Spleen (tissue), 11 donors: ENCODE measurements at regions not wholly inside any gene's neighbourhood (a gene's known extent, or its start where the extent isn't known, plus 50 kb on each side); places are given as distances from the start of the nearest gene placed in this dataset.

Experiments used
- DNase-seq: peaks from one replicate; pipeline ENCODE4 v3.0.0-alpha.2; 2020
- H3K27ac ChIP-seq, 8 donors: fragments of 200-600 bp; sonication (generic) in 7 of 8; 1 replicate in 4 of 8; 2 replicates in 4 of 8; pipeline versions ENCODE4 v1.5.0 to v1.8.0; 2016 to 2021; ENCODE audit warnings: inconsistent platforms in 4 of 8, mild to moderate bottlenecking in 4 of 8, moderate library complexity in 1 of 8
- H3K27me3 ChIP-seq, 7 donors: fragments of 200-600 bp; sonication (generic) in 6 of 7; replicated peaks in 1 of 7; 1 replicate in 4 of 7; 2 replicates in 3 of 7; pipeline versions ENCODE4 v1.5.0 to v1.8.0; 2016 to 2021; ENCODE audit warnings: inconsistent platforms in 3 of 7, mild to moderate bottlenecking in 1 of 7
- H3K36me3 ChIP-seq, 6 donors: fragments of 200-600 bp; sonication (generic) in 5 of 6; 1 replicate in 4 of 6; 2 replicates in 2 of 6; pipeline versions ENCODE4 v1.5.0 to v1.8.0; 2016 to 2021; ENCODE audit warnings: inconsistent platforms in 2 of 6
- H3K4me1 ChIP-seq, 6 donors: fragments of 200-600 bp; sonication (generic) in 5 of 6; 1 replicate in 3 of 6; 2 replicates in 3 of 6; pipeline versions ENCODE4 v1.5.0 to v1.8.0; 2016 to 2021; ENCODE audit warnings: inconsistent platforms in 3 of 6
- H3K4me3 ChIP-seq, 8 donors: fragments of 200-600 bp; sonication (generic) in 7 of 8; 1 replicate in 4 of 8; 2 replicates in 4 of 8; pipeline versions ENCODE4 v1.5.0 to v1.8.0; 2016 to 2021; ENCODE audit warnings: inconsistent platforms in 4 of 8, mild to moderate bottlenecking in 4 of 8, moderate library complexity in 2 of 8
- H3K9me3 ChIP-seq, 8 donors: fragments of 200-600 bp; sonication (generic) in 7 of 8; 1 replicate in 4 of 8; 2 replicates in 4 of 8; pipeline versions ENCODE4 v1.5.0 to v1.8.0; 2016 to 2021; ENCODE audit warnings: inconsistent platforms in 4 of 8
- POLR2A ChIP-seq, 3 donors: fragments of 450-650 bp; IDR thresholded peaks; one replicate each; pipeline ENCODE4 v1.5.1; 2017; ENCODE audit warnings: antibody characterized with exemption in 3 of 3, mild to moderate bottlenecking in 1 of 3
- POLR2AphosphoS5 ChIP-seq, 3 donors: sonication (generic); formaldehyde crosslinking; IDR thresholded peaks; one replicate each; pipeline ENCODE4 v1.5.1; 2017; ENCODE audit warnings: antibody characterized with exemption in 3 of 3
- WGBS, 5 donors: extraction: QIAGEN DNeasy Blood & Tissue Kit in 3 of 5; methylation state at CpG; one replicate each; pipeline versions ENCODE4 v1.1.5 to v1.1.7; 2013 to 2018; 5-methylcytosine and 5-hydroxymethylcytosine counted together
- intact Hi-C: fragments of 100-400 bp; cut with DNase I; formaldehyde crosslinking; loops from one replicate; pipeline ENCODE4 v1.15.0; 2023; ENCODE audit warnings: low total_unique reads
- TF ChIP-seq, protein P1 (sequence below), 11 experiments: fragments of 200-600 bp in 7 of 11; fragments of 450-650 bp in 4 of 11; sonication (generic) in 4 of 11; IDR thresholded peaks in 8 of 11; conservative IDR thresholded peaks in 3 of 11; 1 replicate in 7 of 11; 2 replicates in 4 of 11; pipeline versions ENCODE4 v1.4.0 to v1.8.0; 2016 to 2021; ENCODE audit warnings: antibody characterized with exemption in 11 of 11, inconsistent platforms in 4 of 11, mild to moderate bottlenecking in 1 of 11
- donor health status: healthy with polysubstance abuse.
- donor health status: DM: no; HTN: no; CAD: no; lungs with moderate emphysema.
- donor health status: DM: no; HTN: no; CAD: no.
- donor health status: Bipolar disorder and iron deficiency.
- donor health status: healthy.
- donor health status: DM: no; HTN: no; CAD: no.
- donor health status: DM: yes; HTN: yes; CAD: no.

DNA sequence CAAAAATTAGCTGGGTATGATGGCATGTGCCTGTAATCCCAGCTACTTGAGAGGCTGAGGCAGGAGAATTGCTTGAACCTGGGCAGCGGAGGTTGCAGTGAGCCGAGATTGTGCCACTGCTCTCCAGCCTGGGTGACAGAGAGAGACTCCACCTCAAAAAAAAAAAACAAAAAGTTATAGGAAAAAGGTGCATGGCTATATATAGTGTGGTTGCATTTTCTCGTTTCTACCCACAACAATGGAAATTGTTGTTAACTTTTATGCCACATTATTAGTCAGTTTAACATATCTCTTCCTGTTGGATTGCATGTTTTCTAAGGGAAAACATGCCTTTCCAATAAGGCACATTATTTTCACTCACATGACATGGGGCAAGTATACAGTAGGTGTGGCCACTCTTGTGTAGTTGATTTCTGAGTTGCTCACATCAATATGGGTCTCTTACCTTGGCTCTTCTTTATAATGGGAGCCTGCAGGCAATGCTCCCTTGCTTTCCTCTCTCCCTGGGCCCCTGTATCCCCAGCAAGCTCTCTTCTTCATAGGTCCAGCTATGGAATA lies 610.0 kb downstream of the RNF144A start:
- intact Hi-C loops: no loop called here
- H3K36me3 ChIP-seq: no peaks in the 10 kb centered on the region
- peaks cover 0 to 40% (median 32%) of the 10 kb centered on the region in 8 donors for H3K9me3 ChIP-seq
- H3K27ac ChIP-seq: no peak overlapping the region
- H3K4me3 ChIP-seq: no peak overlapping the region
- WGBS, 5 donors: 67 to 82% (median 71%) methylated on average over 3 of the region's 3 CpGs
- DNase-seq: no peak
- TF ChIP-seq POLR2A (IDR thresholded peaks at IDR 0.05) (no peak), POLR2AphosphoS5 (IDR thresholded peaks at IDR 0.05) (no peak)
- TF ChIP-seq, protein P1, sequence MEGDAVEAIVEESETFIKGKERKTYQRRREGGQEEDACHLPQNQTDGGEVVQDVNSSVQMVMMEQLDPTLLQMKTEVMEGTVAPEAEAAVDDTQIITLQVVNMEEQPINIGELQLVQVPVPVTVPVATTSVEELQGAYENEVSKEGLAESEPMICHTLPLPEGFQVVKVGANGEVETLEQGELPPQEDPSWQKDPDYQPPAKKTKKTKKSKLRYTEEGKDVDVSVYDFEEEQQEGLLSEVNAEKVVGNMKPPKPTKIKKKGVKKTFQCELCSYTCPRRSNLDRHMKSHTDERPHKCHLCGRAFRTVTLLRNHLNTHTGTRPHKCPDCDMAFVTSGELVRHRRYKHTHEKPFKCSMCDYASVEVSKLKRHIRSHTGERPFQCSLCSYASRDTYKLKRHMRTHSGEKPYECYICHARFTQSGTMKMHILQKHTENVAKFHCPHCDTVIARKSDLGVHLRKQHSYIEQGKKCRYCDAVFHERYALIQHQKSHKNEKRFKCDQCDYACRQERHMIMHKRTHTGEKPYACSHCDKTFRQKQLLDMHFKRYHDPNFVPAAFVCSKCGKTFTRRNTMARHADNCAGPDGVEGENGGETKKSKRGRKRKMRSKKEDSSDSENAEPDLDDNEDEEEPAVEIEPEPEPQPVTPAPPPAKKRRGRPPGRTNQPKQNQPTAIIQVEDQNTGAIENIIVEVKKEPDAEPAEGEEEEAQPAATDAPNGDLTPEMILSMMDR (IDR thresholded peaks at IDR 0.05 in 8 of 11, conservative IDR thresholded peaks at IDR 0.05 in 3 of 11): no peak
- no peaks in the 10 kb centered on the region for H3K27me3 ChIP-seq
- H3K4me1 ChIP-seq: no peaks in the 10 kb centered on the region

DNA sequence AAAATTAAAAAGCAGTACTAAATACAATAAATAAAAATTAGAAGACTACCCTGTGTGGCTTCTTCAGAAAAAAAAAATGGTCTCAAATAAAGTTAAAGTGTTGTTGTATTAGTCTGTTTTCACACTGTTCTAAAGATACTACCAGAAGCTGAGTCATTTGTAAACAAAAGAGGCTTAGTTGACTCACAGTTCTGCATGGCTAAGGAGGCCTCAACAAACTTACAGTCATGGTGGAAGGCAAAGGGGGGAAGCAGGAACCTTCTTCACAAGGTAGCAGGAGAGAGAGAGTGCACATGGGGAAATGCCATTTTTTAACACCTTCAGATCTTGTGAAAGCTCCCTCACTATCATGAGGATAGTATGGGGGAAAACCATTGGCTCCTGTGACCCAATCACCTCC lies 612.8 kb downstream of the RNF144A start:
- Histone ChIP-seq H3K27ac (no peak overlapping the region), H3K36me3 (no peaks in the 10 kb centered on the region), H3K4me3 (no peak overlapping the region), H3K27me3 (no peaks in the 10 kb centered on the region), H3K4me1 (no peaks in the 10 kb centered on the region), H3K9me3 (peaks cover 0 to 41% (median 32%) of the 10 kb centered on the region in 8 donors)
- DNase-seq: no peak
- intact Hi-C loops: no loop called here
- TF ChIP-seq POLR2A (IDR thresholded peaks at IDR 0.05) (no peak), POLR2AphosphoS5 (IDR thresholded peaks at IDR 0.05) (no peak)
- TF ChIP-seq, protein P1 (IDR thresholded peaks at IDR 0.05 in 8 of 11, conservative IDR thresholded peaks at IDR 0.05 in 3 of 11): no peak

DNA sequence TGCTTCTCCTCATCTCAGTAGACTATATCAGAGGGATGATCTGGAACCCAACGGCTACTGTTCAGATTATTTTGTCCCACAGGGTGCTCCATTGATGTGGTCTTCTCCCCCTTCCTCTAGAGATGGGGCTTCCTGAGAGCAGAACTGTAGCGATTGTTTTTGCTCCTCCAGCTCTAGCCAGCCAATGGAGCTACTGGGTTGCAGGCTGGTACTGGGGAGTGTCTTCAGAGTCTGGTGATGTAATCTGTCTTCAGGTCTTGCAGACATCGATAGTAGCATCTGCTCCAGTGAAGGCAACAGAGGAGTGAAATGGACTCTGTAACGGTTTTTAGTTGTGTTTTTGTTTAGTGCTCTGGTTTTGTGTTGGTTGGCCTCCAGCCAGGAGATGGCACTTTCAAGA lies 621.9 kb downstream of the RNF144A start:
- H3K27me3 ChIP-seq: peaks cover 0 to 6% (median 0%) of the 10 kb centered on the region in 7 donors
- no peak overlapping the region for H3K4me3 ChIP-seq
- H3K4me1 ChIP-seq: no peaks in the 10 kb centered on the region
- H3K27ac ChIP-seq: no peak overlapping the region
- TF ChIP-seq POLR2A (IDR thresholded peaks at IDR 0.05) (no peak), POLR2AphosphoS5 (IDR thresholded peaks at IDR 0.05) (no peak)
- TF ChIP-seq, protein P1 (IDR thresholded peaks at IDR 0.05 in 8 of 11, conservative IDR thresholded peaks at IDR 0.05 in 3 of 11): no peak
- 76 to 88% (median 80%) methylated on average over 4 of the region's 4 CpGs for WGBS, 5 donors
- no peaks in the 10 kb centered on the region for H3K36me3 ChIP-seq
- intact Hi-C loops: no loop called here
- no peak for DNase-seq
- peaks cover 0 to 10% (median 3%) of the 10 kb centered on the region in 8 donors for H3K9me3 ChIP-seq

DNA sequence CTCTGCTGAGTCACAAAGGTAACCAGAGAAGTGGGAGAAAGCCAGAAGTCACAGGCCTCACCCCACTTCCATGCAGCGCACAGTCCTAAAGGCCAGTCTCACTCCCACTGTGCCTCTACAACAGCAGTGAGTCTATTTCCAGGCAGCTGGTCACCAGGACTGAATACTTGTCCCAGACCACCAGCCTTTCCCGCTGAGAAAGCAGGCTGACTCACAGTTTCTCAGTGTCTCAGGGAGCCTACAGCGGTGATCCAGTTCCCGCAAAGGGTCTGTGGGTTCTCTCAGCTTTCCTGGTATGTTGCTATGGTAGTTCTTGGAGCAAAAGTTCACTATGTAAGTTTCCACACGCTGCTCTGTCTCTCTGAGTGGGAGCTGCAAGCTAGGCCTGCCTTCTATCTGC lies 622.5 kb downstream of the RNF144A start:
- TF ChIP-seq POLR2AphosphoS5 (IDR thresholded peaks at IDR 0.05) (no peak), POLR2A (IDR thresholded peaks at IDR 0.05) (no peak)
- TF ChIP-seq, protein P1 (IDR thresholded peaks at IDR 0.05 in 8 of 11, conservative IDR thresholded peaks at IDR 0.05 in 3 of 11): no peak
- Histone ChIP-seq H3K27ac (no peak overlapping the region), H3K36me3 (no peaks in the 10 kb centered on the region), H3K9me3 (peaks cover 0 to 10% (median 3%) of the 10 kb centered on the region in 8 donors), H3K4me1 (no peaks in the 10 kb centered on the region), H3K27me3 (peaks cover 0 to 6% (median 0%) of the 10 kb centered on the region in 7 donors), H3K4me3 (no peak overlapping the region)
- DNase-seq: no peak
- intact Hi-C loops: no loop called here
- 79 to 97% (median 90%) methylated on average over 5 of the region's 5 CpGs for WGBS, 5 donors
